Natural killer cell (primary cell): ENCODE measurements at regions not wholly inside any gene's neighbourhood (a gene's known extent, or its start where the extent isn't known, plus 50 kb on each side); places are given as distances from the start of the nearest gene placed in this dataset.

Experiments used
- ATAC-seq, 3 donors: fragments of 150-1000 bp in 2 of 3; fragments of 200-7000 bp in 1 of 3; cut with Tn5 transposase; 1 replicate in 1 of 3; 2 replicates in 2 of 3; pipeline ENCODE4 v1.10.0; 2021; ENCODE audit warnings: mild to moderate bottlenecking in 2 of 3, moderate library complexity in 2 of 3
- DNase-seq, 2 donors: peaks; one replicate each; pipeline versions ENCODE4 v3.0.0 to v3.0.0-alpha.2; 2013 to 2021; ENCODE audit warnings: mixed read lengths in 1 of 2
- H3K27ac ChIP-seq: one replicate; pipeline ENCODE4 v1.5.1; 2013; ENCODE audit warnings: mild to moderate bottlenecking, low read length
- H3K27me3 ChIP-seq: one replicate; pipeline ENCODE4 v1.6.1; 2013; ENCODE audit warnings: low read length; ENCODE audit not compliant: control insufficient read depth, insufficient read depth
- H3K36me3 ChIP-seq: one replicate; pipeline ENCODE4 v1.6.1; 2013; ENCODE audit warnings: low read length; ENCODE audit not compliant: control insufficient read depth, insufficient read depth
- H3K4me1 ChIP-seq: one replicate; pipeline ENCODE4 v1.6.1; 2013; ENCODE audit warnings: low read length; ENCODE audit not compliant: control insufficient read depth, insufficient read depth
- H3K4me3 ChIP-seq: one replicate; pipeline ENCODE4 v1.5.1; 2013; ENCODE audit warnings: low read length
- H3K9me3 ChIP-seq: one replicate; pipeline ENCODE4 v1.6.1; 2013; ENCODE audit warnings: low read length; ENCODE audit not compliant: control insufficient read depth, insufficient read depth
- H3K27ac Mint-ChIP-seq, 2 donors: one replicate each; pipeline ENCODE4 v1.8.0; 2022; ENCODE audit warnings: mild to moderate bottlenecking in 2 of 2, mixed read lengths in 2 of 2, moderate library complexity in 1 of 2
- H3K27me3 Mint-ChIP-seq, 2 donors: one replicate each; pipeline ENCODE4 v1.8.0; 2022; ENCODE audit warnings: low read depth in 2 of 2, mixed read lengths in 2 of 2
- H3K36me3 Mint-ChIP-seq: one replicate; pipeline ENCODE4 v1.8.0; 2022; ENCODE audit warnings: mixed read lengths
- H3K4me1 Mint-ChIP-seq, 2 donors: one replicate each; pipeline ENCODE4 v1.8.0; 2022; ENCODE audit warnings: mixed read lengths in 2 of 2
- H3K4me3 Mint-ChIP-seq: one replicate; pipeline ENCODE4 v1.8.0; 2022; ENCODE audit warnings: mild to moderate bottlenecking, moderate library complexity, mixed read lengths
- H3K9me3 Mint-ChIP-seq, 2 donors: one replicate each; pipeline ENCODE4 v1.8.0; 2022; ENCODE audit warnings: mixed read lengths in 2 of 2
- CTCF ChIP-seq: fragments of 200-600 bp; IDR thresholded peaks from one replicate; pipeline ENCODE4 v1.8.0; 2022; ENCODE audit warnings: antibody characterized with exemption
- WGBS: methylation state at CpG from one replicate; pipeline ENCODE4 v1.1.7; 2013; ENCODE audit warnings: missing lambda C conversion rate; ENCODE audit not compliant: insufficient coverage; 5-methylcytosine and 5-hydroxymethylcytosine counted together
- intact Hi-C: fragments of 100-400 bp; cut with micrococcal nuclease; formaldehyde crosslinking; loops from one replicate; pipeline ENCODE4 v1.14.2; 2022

DNA sequence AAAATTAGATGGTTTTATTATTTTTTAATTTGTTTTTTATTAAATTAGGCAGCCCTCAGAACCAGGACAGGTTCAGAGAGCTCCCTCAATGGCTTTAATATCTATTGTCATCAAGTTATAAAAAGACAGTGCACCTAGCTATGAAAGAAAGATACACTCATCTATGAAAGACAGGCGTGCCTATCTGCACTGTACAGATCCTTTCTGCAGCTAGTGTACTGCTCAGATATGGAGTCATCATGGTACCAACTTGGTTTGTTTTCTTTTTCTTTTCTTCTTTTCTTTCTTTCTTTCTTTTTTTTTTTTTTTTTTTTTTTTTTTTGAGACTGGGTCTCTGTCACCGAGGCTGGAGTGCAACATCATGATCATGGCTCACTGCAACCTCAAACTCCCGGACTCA lies 54.8 kb upstream of the GPBP1 start:
- H3K36me3 ChIP-seq: no peaks in the 10 kb centered on the region
- WGBS: 86% methylated on average over 3 of the region's 3 CpGs
- TF ChIP-seq CTCF: no peak
- Mint-ChIP-seq H3K4me3 (no peak overlapping the region), H3K27ac (no peak overlapping the region), H3K36me3 (no peaks in the 10 kb centered on the region), H3K9me3 (no peaks in the 10 kb centered on the region), H3K27me3 (no peaks in the 10 kb centered on the region), H3K4me1 (no peaks in the 10 kb centered on the region)
- H3K27me3 ChIP-seq: no peaks in the 10 kb centered on the region
- intact Hi-C loops: no loop called here
- no peak overlapping the region for H3K27ac ChIP-seq
- H3K4me1 ChIP-seq: no peaks in the 10 kb centered on the region
- H3K4me3 ChIP-seq: no peak overlapping the region
- H3K9me3 ChIP-seq: peaks cover 3% of the 10 kb centered on the region
- DNase-seq (no peak), ATAC-seq (no peak)

- Histone ChIP-seq H3K36me3 (no peaks in the 10 kb centered on the region), H3K9me3 (peaks cover 3% of the 10 kb centered on the region), H3K4me3 (no peak overlapping the region), H3K4me1 (no peaks in the 10 kb centered on the region), H3K27me3 (no peaks in the 10 kb centered on the region), H3K27ac (no peak overlapping the region)
- Mint-ChIP-seq H3K27me3 (no peaks in the 10 kb centered on the region), H3K27ac (no peak overlapping the region), H3K9me3 (no peaks in the 10 kb centered on the region), H3K4me1 (no peaks in the 10 kb centered on the region), H3K4me3 (no peak overlapping the region), H3K36me3 (no peaks in the 10 kb centered on the region)
- DNase-seq (no peak), ATAC-seq (no peak)
- no peak for TF ChIP-seq CTCF
- WGBS: 98% methylated on average over 5 of the region's 5 CpGs
- intact Hi-C loops: no loop called here
These were observed 49.8 kb upstream of the GPBP1 start for GRCh38 chr5:57124014-57124413.
